Tibial nerve (tissue), 4 donors: ENCODE measurements at regions not wholly inside any gene's neighbourhood (a gene's known extent, or its start where the extent isn't known, plus 50 kb on each side); places are given as distances from the start of the nearest gene placed in this dataset.

Experiments
- EP300 ChIP-seq, 2 donors: sonication (generic); formaldehyde crosslinking; IDR thresholded peaks; one replicate each; pipeline ENCODE4 v1.6.1; 2017; ENCODE audit warnings: antibody characterized with exemption in 2 of 2, mild to moderate bottlenecking in 1 of 2
- POLR2A ChIP-seq, 2 donors: fragments of 450-650 bp; IDR thresholded peaks; one replicate each; pipeline ENCODE4 v1.6.1; 2017; ENCODE audit warnings: antibody characterized with exemption in 2 of 2, mild to moderate bottlenecking in 2 of 2, moderate library complexity in 2 of 2
- TF ChIP-seq, protein P1 (sequence below), 5 experiments: fragments of 200-600 bp in 3 of 5; fragments of 450-650 bp in 2 of 5; sonication (generic) in 3 of 5; IDR thresholded peaks; one replicate each; pipeline ENCODE4 v1.5.1; 2016 to 2019; ENCODE audit warnings: antibody characterized with exemption in 5 of 5, mild to moderate bottlenecking in 3 of 5, moderate library complexity in 2 of 5

DNA sequence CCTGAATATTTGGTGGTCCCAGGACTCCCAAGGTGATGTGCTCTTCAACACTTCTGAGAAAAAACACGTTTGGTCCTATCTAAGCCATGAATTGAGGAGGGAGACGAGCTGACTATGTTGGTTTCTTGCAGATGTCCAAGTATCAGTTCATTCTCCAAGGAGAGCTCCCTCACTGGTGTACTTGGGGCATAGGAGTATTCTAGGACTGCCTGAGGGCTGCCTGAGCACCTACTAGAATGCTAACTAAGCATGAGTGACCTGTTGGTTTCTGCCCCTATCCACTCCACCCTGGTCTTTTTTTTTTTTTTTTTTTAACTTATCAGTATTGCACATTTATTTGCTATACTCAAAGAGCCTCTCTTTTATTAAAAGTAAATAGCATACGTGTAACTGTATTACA lies 200.5 kb upstream of the FANCL start:
- TF ChIP-seq, protein P1, sequence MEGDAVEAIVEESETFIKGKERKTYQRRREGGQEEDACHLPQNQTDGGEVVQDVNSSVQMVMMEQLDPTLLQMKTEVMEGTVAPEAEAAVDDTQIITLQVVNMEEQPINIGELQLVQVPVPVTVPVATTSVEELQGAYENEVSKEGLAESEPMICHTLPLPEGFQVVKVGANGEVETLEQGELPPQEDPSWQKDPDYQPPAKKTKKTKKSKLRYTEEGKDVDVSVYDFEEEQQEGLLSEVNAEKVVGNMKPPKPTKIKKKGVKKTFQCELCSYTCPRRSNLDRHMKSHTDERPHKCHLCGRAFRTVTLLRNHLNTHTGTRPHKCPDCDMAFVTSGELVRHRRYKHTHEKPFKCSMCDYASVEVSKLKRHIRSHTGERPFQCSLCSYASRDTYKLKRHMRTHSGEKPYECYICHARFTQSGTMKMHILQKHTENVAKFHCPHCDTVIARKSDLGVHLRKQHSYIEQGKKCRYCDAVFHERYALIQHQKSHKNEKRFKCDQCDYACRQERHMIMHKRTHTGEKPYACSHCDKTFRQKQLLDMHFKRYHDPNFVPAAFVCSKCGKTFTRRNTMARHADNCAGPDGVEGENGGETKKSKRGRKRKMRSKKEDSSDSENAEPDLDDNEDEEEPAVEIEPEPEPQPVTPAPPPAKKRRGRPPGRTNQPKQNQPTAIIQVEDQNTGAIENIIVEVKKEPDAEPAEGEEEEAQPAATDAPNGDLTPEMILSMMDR (IDR thresholded peaks at IDR 0.05), result no peak
- TF ChIP-seq POLR2A (IDR thresholded peaks at IDR 0.05), result no peak
- TF ChIP-seq EP300 (IDR thresholded peaks at IDR 0.05), result no peak
